Panc1 (cell line): ENCODE measurements at regions not wholly inside any gene's neighbourhood (a gene's known extent, or its start where the extent isn't known, plus 50 kb on each side); places are given as distances from the start of the nearest gene placed in this dataset.

Experiments used
- ATAC-seq: fragments of 200-7000 bp; cut with Tn5 transposase; 2 replicates; pipeline ENCODE4 v1.9.1; 2020; ENCODE audit warnings: mild to moderate bottlenecking, moderate library complexity
- BruUV-seq: library from RNA; stranded (reverse); fragments of 400-500 nt; replicated peaks from 2 replicates; lab custom pipeline; 2021; lab: Mats Ljungman, UMichigan
- CTCF ChIA-PET: fragments of 300-600 bp; sonication (Branson Sonifier 250); formaldehyde crosslinking; loops from one replicate; lab custom pipeline; 2022; ENCODE audit warnings: antibody characterized with exemption; lab: Charles Lee
- POLR2A ChIA-PET: fragments of 300-600 bp; sonication (Branson Sonifier 250); formaldehyde crosslinking; loops from one replicate; lab custom pipeline; 2022; ENCODE audit warnings: antibody characterized with exemption; lab: Charles Lee
- DNase-seq: peaks from one replicate; pipeline ENCODE4 v3.0.0-alpha.2; 2010; ENCODE audit warnings: low read depth, low spot score
- H3K27ac ChIP-seq: 2 replicates; pipeline ENCODE4 v1.5.1; 2011; ENCODE audit warnings: mild to moderate bottlenecking, low read length, inconsistent platforms
- H3K27me3 ChIP-seq: fragments of 200-500 bp; sonication (Bioruptor generic); 2 replicates; pipeline ENCODE4 v1.6.0; 2014; ENCODE audit warnings: low read length, inconsistent platforms; ENCODE audit not compliant: control insufficient read depth, insufficient read depth
- H3K36me3 ChIP-seq: fragments of 200-500 bp; sonication (Bioruptor generic); 2 replicates; pipeline ENCODE4 v1.5.1; 2014; ENCODE audit warnings: inconsistent platforms, mild to moderate bottlenecking, low read length, moderate library complexity; ENCODE audit not compliant: control insufficient read depth, insufficient read depth
- H3K4me1 ChIP-seq: 2 replicates; pipeline ENCODE4 v1.5.1; 2011; ENCODE audit warnings: inconsistent platforms, mild to moderate bottlenecking, low read length, moderate library complexity; ENCODE audit not compliant: control insufficient read depth, insufficient read depth
- H3K4me3 ChIP-seq, 2 experiments: 2 replicates each; pipeline ENCODE4 v1.5.1; 2011 to 2012; ENCODE audit warnings: low read depth in 2 of 2, low read length in 2 of 2, mild to moderate bottlenecking in 2 of 2, inconsistent platforms in 1 of 2, moderate library complexity in 1 of 2
- H3K9me3 ChIP-seq: fragments of 200-500 bp; sonication (Bioruptor generic); 2 replicates; pipeline ENCODE4 v1.5.1; 2014; ENCODE audit warnings: low read depth, mild to moderate bottlenecking, inconsistent platforms, low read length, moderate library complexity; ENCODE audit not compliant: control insufficient read depth, insufficient read depth
- CTCF ChIP-seq: fragments of 450-650 bp; IDR thresholded peaks from 2 replicates; pipeline ENCODE4 v1.5.1; 2017; ENCODE audit warnings: mild to moderate bottlenecking
- POLR2AphosphoS5 ChIP-seq: IDR thresholded peaks from 2 replicates; pipeline ENCODE4 v1.6.1; 2012; ENCODE audit warnings: mild to moderate bottlenecking, low read depth, low read length, moderate library complexity
- REST ChIP-seq, 2 experiments: IDR thresholded peaks; 2 replicates each; pipeline ENCODE4 v1.6.1; 2011 to 2012; ENCODE audit warnings: low read depth in 2 of 2, control low read depth in 1 of 2, low read length in 1 of 2, mild to moderate bottlenecking in 1 of 2, moderate library complexity in 1 of 2; ENCODE audit not compliant: insufficient read depth in 1 of 2
- SIN3A ChIP-seq: IDR thresholded peaks from 2 replicates; pipeline ENCODE4 v1.6.1; 2012; ENCODE audit warnings: low read depth, mild to moderate bottlenecking, low read length, moderate library complexity, borderline replicate concordance; ENCODE audit not compliant: insufficient read depth
- TCF7L2 ChIP-seq: IDR thresholded peaks from 2 replicates; pipeline ENCODE4 v1.6.1; 2011; ENCODE audit warnings: mild to moderate bottlenecking, low read depth, low read length, inconsistent platforms
- in situ Hi-C: cut with HindIII; loops from 2 replicates; pipeline ENCODE4 v1.10.0; 2016; ENCODE audit warnings: low sequenced_read_pairs, low pct_unique_long_range_greater_than_20kb
- intact Hi-C: fragments of 100-400 bp; cut with micrococcal nuclease; formaldehyde crosslinking; loops from one replicate; pipeline ENCODE4 v1.10.0; 2022; ENCODE audit not compliant: unreplicated experiment

GRCh38 chr1:98333936-98334335 is 327.6 kb upstream of the SNX7 start:
- DNase-seq (no peak), ATAC-seq (no peak)
- no peak overlapping the region; the same call in 1 of the 2 replicates for H3K27ac ChIP-seq
- ChIA-PET POLR2A (no interaction called here), CTCF (no interaction called here)
- H3K36me3 ChIP-seq, result no peaks in the 10 kb centered on the region
- H3K9me3 ChIP-seq, result no peaks in the 10 kb centered on the region
- BruUV-seq, result no TSS peak
- intact Hi-C loops (no loop called here), in situ Hi-C loops (no loop called here)
- H3K4me1 ChIP-seq, result no peaks in the 10 kb centered on the region; the same call in 1 of the 2 replicates
- H3K27me3 ChIP-seq, result no peaks in the 10 kb centered on the region
- no peak overlapping the region for H3K4me3 ChIP-seq
- TF ChIP-seq TCF7L2, result no peak
- TF ChIP-seq CTCF, result no peak
- TF ChIP-seq REST (IDR thresholded peaks at IDR 0.05; ENCODE audit: insufficient read depth in 1 of 2, low read depth in 2 of 2, low read length in 1 of 2), result no peak
- no peak for TF ChIP-seq SIN3A
- TF ChIP-seq POLR2AphosphoS5, result no peak

- Histone ChIP-seq H3K4me1 (no peaks in the 10 kb centered on the region; the same call in 1 of the 2 replicates), H3K27me3 (no peaks in the 10 kb centered on the region), H3K9me3 (no peaks in the 10 kb centered on the region), H3K4me3 (no peak overlapping the region), H3K36me3 (no peaks in the 10 kb centered on the region), H3K27ac (peak overlapping the region; percentile 39; the same call in 1 of the 2 replicates)
- DNase-seq (no peak), ATAC-seq (no peak)
- no peak for TF ChIP-seq TCF7L2
- no peak for TF ChIP-seq SIN3A
- no peak for TF ChIP-seq REST (IDR thresholded peaks at IDR 0.05; ENCODE audit: insufficient read depth in 1 of 2, low read depth in 2 of 2, low read length in 1 of 2)
- TF ChIP-seq POLR2AphosphoS5, result no peak
- no peak for TF ChIP-seq CTCF
- CTCF ChIA-PET, result no interaction called here
- no TSS peak for BruUV-seq
- in situ Hi-C loops, result no loop called here
- intact Hi-C loops, result no loop called here
- POLR2A ChIA-PET, result no interaction called here
Observed at GRCh38 chr1:98333406-98333805, 328.1 kb upstream of the SNX7 start.
